Upper lobe of left lung (tissue), 4 donors: ENCODE measurements at regions not wholly inside any gene's neighbourhood (a gene's known extent, or its start where the extent isn't known, plus 50 kb on each side); places are given as distances from the start of the nearest gene placed in this dataset.

Experiments used
- EP300 ChIP-seq, 4 donors: sonication (generic); formaldehyde crosslinking; IDR thresholded peaks; one replicate each; pipeline ENCODE4 v1.5.1; 2017; ENCODE audit warnings: antibody characterized with exemption in 4 of 4, control low read depth in 2 of 4
- POLR2A ChIP-seq, 4 donors: fragments of 450-650 bp; IDR thresholded peaks; one replicate each; pipeline ENCODE4 v1.5.1; 2016 to 2017; ENCODE audit warnings: antibody characterized with exemption in 4 of 4, mild to moderate bottlenecking in 2 of 4
- POLR2AphosphoS5 ChIP-seq, 2 donors: sonication (generic); formaldehyde crosslinking; IDR thresholded peaks; one replicate each; pipeline ENCODE4 v1.5.1; 2017; ENCODE audit warnings: antibody characterized with exemption in 2 of 2
- TF ChIP-seq, protein P1 (sequence below), 6 experiments: fragments of 450-650 bp in 4 of 6; fragments of 200-600 bp in 2 of 6; sonication (generic) in 2 of 6; IDR thresholded peaks; one replicate each; pipeline ENCODE4 v1.5.1; 2016 to 2019; ENCODE audit warnings: antibody characterized with exemption in 6 of 6

GRCh38 chr16:52074133-52074532, 472.8 kb downstream of the TOX3 start:
- no peak for TF ChIP-seq POLR2A (IDR thresholded peaks at IDR 0.05)
- TF ChIP-seq, protein P1, sequence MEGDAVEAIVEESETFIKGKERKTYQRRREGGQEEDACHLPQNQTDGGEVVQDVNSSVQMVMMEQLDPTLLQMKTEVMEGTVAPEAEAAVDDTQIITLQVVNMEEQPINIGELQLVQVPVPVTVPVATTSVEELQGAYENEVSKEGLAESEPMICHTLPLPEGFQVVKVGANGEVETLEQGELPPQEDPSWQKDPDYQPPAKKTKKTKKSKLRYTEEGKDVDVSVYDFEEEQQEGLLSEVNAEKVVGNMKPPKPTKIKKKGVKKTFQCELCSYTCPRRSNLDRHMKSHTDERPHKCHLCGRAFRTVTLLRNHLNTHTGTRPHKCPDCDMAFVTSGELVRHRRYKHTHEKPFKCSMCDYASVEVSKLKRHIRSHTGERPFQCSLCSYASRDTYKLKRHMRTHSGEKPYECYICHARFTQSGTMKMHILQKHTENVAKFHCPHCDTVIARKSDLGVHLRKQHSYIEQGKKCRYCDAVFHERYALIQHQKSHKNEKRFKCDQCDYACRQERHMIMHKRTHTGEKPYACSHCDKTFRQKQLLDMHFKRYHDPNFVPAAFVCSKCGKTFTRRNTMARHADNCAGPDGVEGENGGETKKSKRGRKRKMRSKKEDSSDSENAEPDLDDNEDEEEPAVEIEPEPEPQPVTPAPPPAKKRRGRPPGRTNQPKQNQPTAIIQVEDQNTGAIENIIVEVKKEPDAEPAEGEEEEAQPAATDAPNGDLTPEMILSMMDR (IDR thresholded peaks at IDR 0.05): no peak
- TF ChIP-seq POLR2AphosphoS5 (IDR thresholded peaks at IDR 0.05): no peak
- TF ChIP-seq EP300 (IDR thresholded peaks at IDR 0.05): no peak
